Right atrium auricular region (tissue), 2 donors: ENCODE measurements at regions not wholly inside any gene's neighbourhood (a gene's known extent, or its start where the extent isn't known, plus 50 kb on each side); places are given as distances from the start of the nearest gene placed in this dataset.
"Not testable (repeated sequence)": the region's sequence is repeated elsewhere in the genome, so short reads cannot be mapped to it uniquely, and the experiment has no call there.

Experiments
- DNase-seq: peaks from one replicate; pipeline ENCODE4 v3.0.0-alpha.2; 2019; ENCODE audit warnings: low spot score
- H3K27ac ChIP-seq, 2 donors: fragments of 200-600 bp; sonication (generic); 1 replicate in 1 of 2; 2 replicates in 1 of 2; pipeline ENCODE4 v1.5.1; 2016 to 2019
- H3K27me3 ChIP-seq, 2 donors: fragments of 200-600 bp; sonication (generic); one replicate each; pipeline versions ENCODE4 v1.5.1 to v1.6.0; 2017 to 2019
- H3K36me3 ChIP-seq: fragments of 200-600 bp; sonication (generic); one replicate; pipeline ENCODE4 v1.5.1; 2016
- H3K4me1 ChIP-seq, 2 donors: fragments of 200-600 bp; sonication (generic); one replicate each; pipeline versions ENCODE4 v1.5.1 to v1.6.0; 2017 to 2019
- H3K4me3 ChIP-seq, 2 donors: fragments of 200-600 bp; sonication (generic); 1 replicate in 1 of 2; 2 replicates in 1 of 2; pipeline ENCODE4 v1.5.1; 2017 to 2019; ENCODE audit warnings: mild to moderate bottlenecking in 1 of 2, moderate library complexity in 1 of 2
- H3K9me3 ChIP-seq, 2 donors: fragments of 200-600 bp; sonication (generic); one replicate each; pipeline ENCODE4 v1.5.1; 2019
- TF ChIP-seq, protein P1 (sequence below), 2 donors: fragments of 200-600 bp; sonication (generic); IDR thresholded peaks; one replicate each; pipeline ENCODE4 v1.5.1; 2019; ENCODE audit warnings: antibody characterized with exemption in 2 of 2

DNA sequence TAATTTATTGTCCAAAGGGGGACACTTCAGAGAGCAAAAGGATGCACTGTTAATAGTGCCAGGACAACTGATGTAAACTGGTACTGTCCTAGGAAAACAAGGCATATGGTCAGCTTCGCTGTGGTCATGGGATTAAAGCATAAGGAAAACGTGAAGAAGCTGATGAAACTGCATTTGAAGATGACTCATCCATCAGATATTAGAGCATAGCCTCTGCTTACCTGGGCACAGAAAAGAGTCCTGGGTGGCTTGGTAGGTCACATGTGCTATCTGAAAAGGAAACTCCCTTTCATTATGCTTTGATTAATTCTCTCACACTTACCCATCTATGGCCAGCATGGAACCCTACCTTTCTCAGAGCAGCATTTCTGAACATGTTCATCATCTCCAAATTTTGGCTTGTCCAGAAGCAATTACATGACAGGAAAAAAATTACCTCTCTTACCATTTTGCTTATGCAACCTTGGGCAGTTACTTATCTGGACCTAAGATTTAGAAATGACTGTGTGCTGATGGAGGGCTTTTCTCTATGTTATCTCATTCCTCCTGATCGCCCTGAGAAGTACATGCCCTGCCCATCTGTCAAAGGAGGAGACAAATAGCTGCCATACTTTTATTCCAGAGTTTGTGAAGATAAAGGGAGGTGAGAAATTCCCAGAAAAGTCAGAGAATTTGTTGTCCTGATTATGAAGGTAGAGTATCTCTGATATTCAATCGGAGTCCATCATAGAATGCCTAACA is 275.3 kb upstream of the SLC14A2 start:
- DNase-seq = no peak
- H3K4me1 ChIP-seq = no peaks in the 10 kb centered on the region

DNA sequence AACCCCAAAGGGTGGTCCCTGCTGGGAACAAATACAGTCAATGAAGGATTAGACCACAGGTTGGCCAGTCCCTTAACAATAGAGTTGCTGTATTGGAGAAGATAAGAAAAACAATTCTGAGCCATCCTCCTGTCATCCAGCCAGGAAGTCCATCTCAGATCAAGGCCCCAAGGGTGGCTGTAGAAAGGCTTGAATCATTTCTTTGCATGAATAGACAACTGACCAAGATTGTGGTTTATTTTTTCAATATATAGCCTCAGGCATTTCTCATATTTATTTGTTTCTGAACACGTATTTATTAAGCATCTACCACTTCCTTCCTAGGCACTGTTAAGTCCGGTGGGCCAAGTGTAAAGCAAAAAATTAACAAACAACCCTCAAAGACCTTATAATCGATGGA is 274.4 kb upstream of the SLC14A2 start:
- Histone ChIP-seq H3K27me3 (no peaks in the 10 kb centered on the region), H3K4me1 (no peaks in the 10 kb centered on the region), H3K36me3 (no peaks in the 10 kb centered on the region), H3K4me3 (no peak overlapping the region), H3K27ac (no peak overlapping the region), H3K9me3 (no peaks in the 10 kb centered on the region)
- TF ChIP-seq, protein P1, sequence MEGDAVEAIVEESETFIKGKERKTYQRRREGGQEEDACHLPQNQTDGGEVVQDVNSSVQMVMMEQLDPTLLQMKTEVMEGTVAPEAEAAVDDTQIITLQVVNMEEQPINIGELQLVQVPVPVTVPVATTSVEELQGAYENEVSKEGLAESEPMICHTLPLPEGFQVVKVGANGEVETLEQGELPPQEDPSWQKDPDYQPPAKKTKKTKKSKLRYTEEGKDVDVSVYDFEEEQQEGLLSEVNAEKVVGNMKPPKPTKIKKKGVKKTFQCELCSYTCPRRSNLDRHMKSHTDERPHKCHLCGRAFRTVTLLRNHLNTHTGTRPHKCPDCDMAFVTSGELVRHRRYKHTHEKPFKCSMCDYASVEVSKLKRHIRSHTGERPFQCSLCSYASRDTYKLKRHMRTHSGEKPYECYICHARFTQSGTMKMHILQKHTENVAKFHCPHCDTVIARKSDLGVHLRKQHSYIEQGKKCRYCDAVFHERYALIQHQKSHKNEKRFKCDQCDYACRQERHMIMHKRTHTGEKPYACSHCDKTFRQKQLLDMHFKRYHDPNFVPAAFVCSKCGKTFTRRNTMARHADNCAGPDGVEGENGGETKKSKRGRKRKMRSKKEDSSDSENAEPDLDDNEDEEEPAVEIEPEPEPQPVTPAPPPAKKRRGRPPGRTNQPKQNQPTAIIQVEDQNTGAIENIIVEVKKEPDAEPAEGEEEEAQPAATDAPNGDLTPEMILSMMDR (IDR thresholded peaks at IDR 0.05) = no peak
- DNase-seq = no peak

More for the DNA sequence above, 275.3 kb upstream of the SLC14A2 start:
- TF ChIP-seq, protein P1 (IDR thresholded peaks at IDR 0.05) = no peak
- H3K4me3 ChIP-seq = no peak overlapping the region
- H3K36me3 ChIP-seq = no peaks in the 10 kb centered on the region
- H3K9me3 ChIP-seq = no peaks in the 10 kb centered on the region
- no peaks in the 10 kb centered on the region for H3K27me3 ChIP-seq
- no peak overlapping the region for H3K27ac ChIP-seq

DNA sequence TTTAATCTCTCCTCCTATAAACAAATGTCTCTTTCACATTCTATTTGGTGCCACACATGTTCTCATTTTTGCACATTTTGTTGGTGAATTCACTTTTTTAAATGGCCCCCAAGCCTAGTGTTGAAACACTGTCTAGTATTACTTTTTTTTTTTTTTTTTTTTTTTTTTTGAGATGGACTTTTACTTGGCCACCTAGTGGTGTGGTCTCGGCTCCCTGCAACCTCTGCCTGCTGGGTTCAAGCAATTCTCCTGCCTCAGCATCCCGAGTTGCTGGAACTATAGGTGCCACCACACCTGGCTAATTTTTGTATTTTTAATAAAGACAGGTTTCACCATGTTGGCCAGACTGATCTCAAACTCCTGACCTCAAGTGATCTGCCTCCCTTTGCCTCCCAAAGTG is 273.8 kb upstream of the SLC14A2 start:
- Histone ChIP-seq H3K36me3 (no peaks in the 10 kb centered on the region), H3K4me3 (no peak overlapping the region), H3K27me3 (no peaks in the 10 kb centered on the region), H3K27ac (no peak overlapping the region), H3K9me3 (no peaks in the 10 kb centered on the region), H3K4me1 (no peaks in the 10 kb centered on the region)
- TF ChIP-seq, protein P1 (IDR thresholded peaks at IDR 0.05) = no peak
- DNase-seq = no peak

DNA sequence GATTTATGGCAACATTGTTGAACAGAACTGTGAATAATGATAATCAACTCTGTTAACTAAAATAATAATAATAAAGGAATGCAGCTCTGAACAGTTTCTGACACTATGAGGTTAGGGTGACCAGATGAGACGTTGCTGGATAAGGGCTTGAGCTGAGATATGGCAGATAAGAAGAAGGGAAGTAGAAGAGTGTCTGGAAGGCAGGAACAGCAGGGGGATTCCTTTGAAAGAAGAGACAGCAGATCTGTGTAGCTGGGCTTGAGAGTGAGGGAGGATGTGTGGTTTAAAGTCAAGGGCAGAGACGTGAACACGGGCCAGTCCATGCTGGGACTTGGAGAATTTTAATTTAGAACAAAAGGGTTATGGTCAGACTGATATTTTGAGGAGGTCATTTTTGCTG is 273.1 kb upstream of the SLC14A2 start:
- H3K9me3 ChIP-seq = no peaks in the 10 kb centered on the region
- TF ChIP-seq, protein P1 (IDR thresholded peaks at IDR 0.05) = no peak
- H3K4me3 ChIP-seq = no peak overlapping the region
- H3K36me3 ChIP-seq = no peaks in the 10 kb centered on the region
- no peak overlapping the region for H3K27ac ChIP-seq
- H3K27me3 ChIP-seq = no peaks in the 10 kb centered on the region
- DNase-seq = no peak
- no peaks in the 10 kb centered on the region for H3K4me1 ChIP-seq

DNA sequence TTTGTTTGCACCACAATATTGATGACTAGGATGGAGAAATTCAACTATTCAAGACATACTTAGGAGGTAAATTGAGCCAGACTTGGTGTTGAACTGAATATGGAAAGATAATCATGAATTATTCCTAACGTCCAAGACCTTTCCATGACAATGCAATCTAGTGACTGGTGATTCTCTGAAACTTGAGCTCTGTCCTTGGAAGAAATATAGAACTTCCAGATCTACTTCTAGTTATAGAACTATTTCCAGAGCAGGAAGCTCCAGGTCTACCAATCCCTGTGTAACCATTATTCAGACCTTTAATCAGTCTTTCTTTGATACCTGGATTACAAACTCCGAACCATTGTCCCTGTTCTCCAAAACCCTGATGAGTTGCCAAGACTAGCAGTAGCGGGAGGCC is 272.6 kb upstream of the SLC14A2 start:
- no peak for DNase-seq
- Histone ChIP-seq H3K36me3 (no peaks in the 10 kb centered on the region), H3K4me1 (no peaks in the 10 kb centered on the region), H3K27ac (no peak overlapping the region), H3K9me3 (no peaks in the 10 kb centered on the region), H3K27me3 (no peaks in the 10 kb centered on the region), H3K4me3 (no peak overlapping the region)
- TF ChIP-seq, protein P1 (IDR thresholded peaks at IDR 0.05) = no peak

DNA sequence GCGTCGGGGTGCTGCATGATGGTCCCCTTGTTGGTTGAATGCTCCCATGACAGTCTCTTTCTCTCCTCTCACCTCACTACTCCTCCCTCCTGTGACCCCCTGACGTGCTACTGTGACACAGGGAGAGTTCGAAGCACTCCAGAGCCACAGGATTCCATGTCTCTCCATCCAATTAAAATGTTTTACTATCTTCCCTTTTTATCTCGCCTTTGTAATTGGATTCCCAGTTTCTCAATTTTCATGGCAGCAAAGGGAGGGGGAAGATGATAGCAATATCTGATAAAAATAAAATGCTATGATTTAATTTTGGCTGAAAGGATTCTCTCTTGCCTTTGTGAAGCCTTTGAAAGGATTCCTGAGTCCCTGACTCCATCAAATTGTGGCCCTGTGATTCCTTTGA is 271.9 kb upstream of the SLC14A2 start:
- no peak overlapping the region for H3K27ac ChIP-seq
- TF ChIP-seq, protein P1 (IDR thresholded peaks at IDR 0.05) = no peak
- no peak for DNase-seq
- H3K4me3 ChIP-seq = no peak overlapping the region
- H3K27me3 ChIP-seq = no peaks in the 10 kb centered on the region
- H3K9me3 ChIP-seq = no peaks in the 10 kb centered on the region
- no peaks in the 10 kb centered on the region for H3K4me1 ChIP-seq
- no peaks in the 10 kb centered on the region for H3K36me3 ChIP-seq

DNA sequence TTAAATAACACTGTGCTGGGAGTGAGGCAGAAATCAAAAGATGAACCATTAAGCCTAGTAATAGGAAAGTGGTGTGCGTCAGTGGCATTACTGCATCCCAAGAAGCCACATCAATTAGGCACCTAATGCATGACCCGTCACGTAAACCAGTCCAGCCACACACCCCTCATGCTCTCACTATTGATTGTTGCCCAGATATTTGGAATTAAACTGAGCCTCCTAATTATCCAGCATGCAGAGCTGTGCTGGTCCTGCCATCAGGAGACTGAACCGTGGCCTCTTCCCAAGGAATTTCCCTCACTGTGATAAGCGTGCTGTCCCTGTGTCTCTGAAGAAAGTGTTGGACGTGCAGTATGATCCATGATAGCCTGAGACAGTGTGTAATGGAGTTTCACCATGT is 270.6 kb upstream of the SLC14A2 start:
- H3K4me3 ChIP-seq, H3K27ac ChIP-seq, H3K9me3 ChIP-seq, H3K27me3 ChIP-seq, H3K36me3 ChIP-seq, H3K4me1 ChIP-seq, DNase-seq: not testable (repeated sequence)
